T-cell (primary cell): ENCODE measurements at regions not wholly inside any gene's neighbourhood (a gene's known extent, or its start where the extent isn't known, plus 50 kb on each side); places are given as distances from the start of the nearest gene placed in this dataset.

Source experiments
- ATAC-seq, 4 experiments: fragments of 200-7000 bp in 3 of 4; fragments of 150-1000 bp in 1 of 4; cut with Tn5 transposase; replicated peaks in 1 of 4; 1 replicate in 3 of 4; 2 replicates in 1 of 4; pipeline ENCODE4 v1.10.0; 2021; ENCODE audit warnings: moderate library complexity in 3 of 4, mild to moderate bottlenecking in 2 of 4, moderate number of reproducible peaks in 1 of 4
- CTCF ChIA-PET, 2 donors: fragments of 300-600 bp; sonication (Branson Sonifier 250); formaldehyde crosslinking; loops; one replicate each; lab custom pipeline; 2022; ENCODE audit warnings: antibody characterized with exemption in 2 of 2; lab: Charles Lee
- POLR2A ChIA-PET, 2 donors: fragments of 300-600 bp; sonication (Branson Sonifier 250); formaldehyde crosslinking; loops; one replicate each; lab custom pipeline; 2022; ENCODE audit warnings: antibody characterized with exemption in 2 of 2; lab: Charles Lee
- DNase-seq, 35 experiments: peaks; one replicate each; pipeline versions ENCODE4 v3.0.0 to v3.0.0-alpha.2; 2013 to 2023
- H3K27ac ChIP-seq: one replicate; pipeline ENCODE4 v1.5.1; 2013; ENCODE audit warnings: low read length
- H3K27me3 ChIP-seq, 2 experiments: replicated peaks in 1 of 2; 1 replicate in 1 of 2; 2 replicates in 1 of 2; pipeline versions ENCODE4 v1.6.1 to v1.7.0; 2013; ENCODE audit warnings: low read length in 1 of 2, mixed read lengths in 1 of 2; ENCODE audit not compliant: control insufficient read depth in 2 of 2, insufficient read depth in 2 of 2; ENCODE audit errors: extremely low read depth in 1 of 2
- H3K36me3 ChIP-seq, 2 donors: 1 replicate in 1 of 2; 2 replicates in 1 of 2; pipeline versions ENCODE4 v1.6.1 to v1.7.0; 2013; ENCODE audit warnings: low read length in 1 of 2; ENCODE audit not compliant: control insufficient read depth in 2 of 2, insufficient read depth in 1 of 2; ENCODE audit errors: extremely low read depth in 1 of 2
- H3K4me1 ChIP-seq, 2 experiments: 1 replicate in 1 of 2; 2 replicates in 1 of 2; pipeline versions ENCODE4 v1.6.1 to v1.7.0; 2013; ENCODE audit warnings: low read length in 2 of 2, mixed read lengths in 1 of 2; ENCODE audit not compliant: insufficient read depth in 2 of 2, control insufficient read depth in 1 of 2; ENCODE audit errors: extremely low read depth in 1 of 2
- H3K4me3 ChIP-seq, 2 donors: 1 replicate in 1 of 2; 2 replicates in 1 of 2; pipeline versions ENCODE4 v1.5.1 to v1.7.0; 2013; ENCODE audit warnings: mild to moderate bottlenecking in 2 of 2, low read length in 1 of 2, moderate library complexity in 1 of 2; ENCODE audit not compliant: control insufficient read depth in 1 of 2; ENCODE audit errors: extremely low read depth in 1 of 2
- H3K9me3 ChIP-seq: 2 replicates; pipeline ENCODE4 v1.7.0; 2013
- H3K27ac Mint-ChIP-seq, 2 donors: one replicate each; pipeline ENCODE4 v1.8.0; 2020 to 2021; ENCODE audit warnings: mild to moderate bottlenecking in 2 of 2, mixed read lengths in 2 of 2
- H3K27me3 Mint-ChIP-seq, 2 donors: one replicate each; pipeline ENCODE4 v1.8.0; 2021 to 2022; ENCODE audit warnings: mixed read lengths in 2 of 2
- H3K36me3 Mint-ChIP-seq: one replicate; pipeline ENCODE4 v1.8.0; 2021; ENCODE audit warnings: mixed read lengths
- H3K4me1 Mint-ChIP-seq, 3 donors: one replicate each; pipeline ENCODE4 v1.8.0; 2020 to 2022; ENCODE audit warnings: mixed read lengths in 3 of 3, mild to moderate bottlenecking in 1 of 3
- H3K4me3 Mint-ChIP-seq, 3 donors: one replicate each; pipeline ENCODE4 v1.8.0; 2020 to 2022; ENCODE audit warnings: mild to moderate bottlenecking in 3 of 3, mixed read lengths in 3 of 3, moderate library complexity in 3 of 3
- H3K9me3 Mint-ChIP-seq, 3 donors: one replicate each; pipeline ENCODE4 v1.8.0; 2020 to 2022; ENCODE audit warnings: mixed read lengths in 3 of 3
- WGBS: methylation state at CpG from one replicate; pipeline ENCODE4 v1.1.5; 2013; ENCODE audit warnings: missing lambda C conversion rate; ENCODE audit not compliant: insufficient coverage; 5-methylcytosine and 5-hydroxymethylcytosine counted together

- Mint-ChIP-seq H3K27ac (no peak overlapping the region), H3K4me1 (no peaks in the 10 kb centered on the region), H3K27me3 (no peaks in the 10 kb centered on the region), H3K9me3 (peaks cover 0 to 5% (median 0%) of the 10 kb centered on the region in 3 donors), H3K4me3 (no peak overlapping the region), H3K36me3 (no peaks in the 10 kb centered on the region)
- Histone ChIP-seq H3K27ac (no peak overlapping the region), H3K4me1 (no peaks in the 10 kb centered on the region), H3K4me3 (no peak overlapping the region), H3K36me3 (no peaks in the 10 kb centered on the region), H3K9me3 (no peaks in the 10 kb centered on the region), H3K27me3 (no peaks in the 10 kb centered on the region)
- no peak for ATAC-seq
- ChIA-PET CTCF (no interaction called here), POLR2A (no interaction called here)
- DNase-seq = no peak
- no CpG with 5 or more reads among the region's 1 CpG for WGBS
Observed at GRCh38 chr2:150007815-150008430, 420.3 kb upstream of the MMADHC start.

DNA sequence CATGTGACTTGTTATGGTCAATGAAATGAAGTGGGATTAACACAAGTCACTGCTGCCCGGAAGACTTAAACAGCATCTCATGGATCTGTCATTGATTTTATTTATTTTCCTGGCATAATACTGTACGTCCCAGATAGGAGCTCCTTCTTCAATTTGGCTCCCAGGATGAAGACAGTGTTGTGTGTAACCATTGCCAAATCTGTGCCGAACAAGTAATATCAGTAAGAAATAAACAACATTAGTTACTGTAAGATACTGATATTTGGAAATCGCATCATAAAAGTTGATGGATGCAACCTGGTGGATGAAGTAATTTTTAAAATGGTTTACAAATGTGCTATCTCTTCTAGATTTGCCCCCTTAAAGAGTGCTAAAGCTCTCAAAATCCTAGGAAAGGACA is 419.0 kb upstream of the MMADHC start:
- no peaks in the 10 kb centered on the region for H3K4me1 ChIP-seq
- DNase-seq = no peak
- H3K27me3 ChIP-seq = no peaks in the 10 kb centered on the region
- ATAC-seq = no peak
- WGBS = 100% methylated on average over 1 of the region's 4 CpGs
- Mint-ChIP-seq H3K27ac (no peak overlapping the region), H3K9me3 (no peaks in the 10 kb centered on the region), H3K4me1 (no peaks in the 10 kb centered on the region), H3K4me3 (no peak overlapping the region), H3K27me3 (no peaks in the 10 kb centered on the region), H3K36me3 (no peaks in the 10 kb centered on the region)
- ChIA-PET POLR2A (no interaction called here), CTCF (no interaction called here)
- no peaks in the 10 kb centered on the region for H3K9me3 ChIP-seq
- H3K4me3 ChIP-seq = no peak overlapping the region
- no peak overlapping the region for H3K27ac ChIP-seq
- no peaks in the 10 kb centered on the region for H3K36me3 ChIP-seq

DNA sequence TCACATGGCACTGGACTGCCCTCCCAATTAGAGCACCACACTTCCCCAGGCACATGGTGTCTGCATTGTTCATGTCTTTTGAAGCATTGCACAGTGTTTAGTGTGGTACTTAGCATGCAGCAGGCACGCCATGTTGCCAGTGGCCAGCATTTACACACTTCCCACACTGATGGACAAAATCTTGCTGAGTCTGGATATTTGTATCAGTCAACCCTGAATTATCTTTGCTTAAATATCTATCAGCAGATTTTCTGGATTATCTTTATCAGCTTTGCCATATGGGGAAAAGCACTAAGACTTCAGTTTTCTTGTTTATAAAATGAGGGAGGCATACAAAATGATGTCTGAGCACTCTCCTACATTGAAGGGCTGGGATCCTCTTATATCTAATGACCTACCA is 416.0 kb upstream of the MMADHC start:
- no peak overlapping the region for H3K4me3 Mint-ChIP-seq
- no peaks in the 10 kb centered on the region for H3K27me3 Mint-ChIP-seq
- no peaks in the 10 kb centered on the region for H3K4me1 ChIP-seq
- ATAC-seq = no peak
- H3K27ac Mint-ChIP-seq = no peak overlapping the region
- no peak overlapping the region for H3K4me3 ChIP-seq
- H3K9me3 Mint-ChIP-seq = peaks cover 0 to 5% (median 0%) of the 10 kb centered on the region in 3 donors
- no peaks in the 10 kb centered on the region for H3K27me3 ChIP-seq
- H3K36me3 ChIP-seq = no peaks in the 10 kb centered on the region
- WGBS = no CpG with 5 or more reads among the region's 1 CpG
- no peak for DNase-seq
- POLR2A ChIA-PET = no interaction called here
- no peaks in the 10 kb centered on the region for H3K36me3 Mint-ChIP-seq
- H3K4me1 Mint-ChIP-seq = no peaks in the 10 kb centered on the region
- CTCF ChIA-PET = no interaction called here
- H3K27ac ChIP-seq = no peak overlapping the region
- no peaks in the 10 kb centered on the region for H3K9me3 ChIP-seq

DNA sequence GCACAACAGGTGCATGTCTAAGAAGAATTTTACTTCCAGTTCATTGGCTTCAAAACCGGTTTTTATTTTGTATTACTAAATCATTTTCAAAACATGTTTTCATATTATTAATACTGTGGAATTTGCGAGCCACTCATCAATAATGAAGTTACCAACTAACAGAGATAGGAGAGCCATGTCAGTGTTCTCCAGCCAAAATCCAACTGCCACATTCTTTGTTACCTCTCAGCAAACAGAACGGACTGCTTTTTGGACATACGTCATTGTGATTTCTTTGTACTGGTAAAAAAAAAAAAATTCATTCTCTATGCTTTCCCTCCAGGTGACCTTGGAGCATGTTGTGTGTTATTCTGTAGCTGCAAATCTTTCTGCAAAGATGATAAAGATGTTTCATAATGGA is 414.2 kb upstream of the MMADHC start:
- no peaks in the 10 kb centered on the region for H3K27me3 Mint-ChIP-seq
- DNase-seq = no peak
- no peak overlapping the region for H3K4me3 Mint-ChIP-seq
- ChIA-PET POLR2A (interaction anchor here in 1 of 2 donors (0.5 kb wide), 2 partner anchors 10 to 285 kb away, joined by 3 to 4 read pairs; no protein-coding TSS in a partner anchor), CTCF (no interaction called here)
- no peaks in the 10 kb centered on the region for H3K4me1 Mint-ChIP-seq
- Histone ChIP-seq H3K27me3 (no peaks in the 10 kb centered on the region), H3K4me1 (no peaks in the 10 kb centered on the region), H3K4me3 (no peak overlapping the region), H3K9me3 (peaks cover 2% of the 10 kb centered on the region), H3K27ac (no peak overlapping the region), H3K36me3 (no peaks in the 10 kb centered on the region)
- H3K27ac Mint-ChIP-seq = no peak overlapping the region
- ATAC-seq = no peak
- H3K36me3 Mint-ChIP-seq = no peaks in the 10 kb centered on the region
- peaks cover 0 to 6% (median 5%) of the 10 kb centered on the region in 3 donors for H3K9me3 Mint-ChIP-seq
- no CpG with 5 or more reads among the region's 4 CpGs for WGBS

GRCh38 chr2:149996901-149997300 is 409.3 kb upstream of the MMADHC start:
- H3K27me3 ChIP-seq = no peaks in the 10 kb centered on the region
- no peak for ATAC-seq
- Mint-ChIP-seq H3K27ac (no peak overlapping the region), H3K9me3 (peaks cover 0 to 28% (median 8%) of the 10 kb centered on the region in 3 donors), H3K4me1 (no peaks in the 10 kb centered on the region), H3K4me3 (no peak overlapping the region), H3K27me3 (no peaks in the 10 kb centered on the region), H3K36me3 (no peaks in the 10 kb centered on the region)
- H3K4me1 ChIP-seq = no peaks in the 10 kb centered on the region
- WGBS = 60% methylated on average over 3 of the region's 3 CpGs
- H3K36me3 ChIP-seq = no peaks in the 10 kb centered on the region
- no peak overlapping the region for H3K4me3 ChIP-seq
- H3K27ac ChIP-seq = no peak overlapping the region
- no peak for DNase-seq
- H3K9me3 ChIP-seq = peaks cover 2% of the 10 kb centered on the region
- ChIA-PET CTCF (no interaction called here), POLR2A (no interaction called here)

GRCh38 chr2:149994057-149994728 is 406.6 kb upstream of the MMADHC start:
- peaks cover 0 to 28% (median 5%) of the 10 kb centered on the region in 3 donors for H3K9me3 Mint-ChIP-seq
- DNase-seq (no peak), ATAC-seq (no peak)
- ChIA-PET CTCF (no interaction called here), POLR2A (no interaction called here)
- H3K4me1 Mint-ChIP-seq = no peaks in the 10 kb centered on the region
- H3K27ac ChIP-seq = no peak overlapping the region
- H3K36me3 ChIP-seq = no peaks in the 10 kb centered on the region
- no peaks in the 10 kb centered on the region for H3K4me1 ChIP-seq
- H3K36me3 Mint-ChIP-seq = no peaks in the 10 kb centered on the region
- no peaks in the 10 kb centered on the region for H3K27me3 Mint-ChIP-seq
- 71% methylated on average over 2 of the region's 9 CpGs for WGBS
- H3K4me3 Mint-ChIP-seq = no peak overlapping the region
- peaks cover 2% of the 10 kb centered on the region for H3K9me3 ChIP-seq
- H3K4me3 ChIP-seq = no peak overlapping the region
- H3K27me3 ChIP-seq = no peaks in the 10 kb centered on the region
- no peak overlapping the region for H3K27ac Mint-ChIP-seq
